Gastroesophageal sphincter (tissue), 3 donors: ENCODE measurements at regions not wholly inside any gene's neighbourhood (a gene's known extent, or its start where the extent isn't known, plus 50 kb on each side); places are given as distances from the start of the nearest gene placed in this dataset.

ENCODE experiments used
- CTCF ChIP-seq, 4 experiments: fragments of 200-600 bp in 2 of 4; fragments of 450-650 bp in 2 of 4; sonication (generic) in 1 of 4; IDR thresholded peaks; one replicate each; pipeline ENCODE4 v1.5.1; 2017 to 2019; ENCODE audit warnings: antibody characterized with exemption in 4 of 4, mild to moderate bottlenecking in 2 of 4, moderate library complexity in 2 of 4
- POLR2A ChIP-seq, 2 donors: fragments of 450-650 bp; IDR thresholded peaks; one replicate each; pipeline ENCODE4 v1.6.1; 2017; ENCODE audit warnings: antibody characterized with exemption in 2 of 2, mild to moderate bottlenecking in 2 of 2, moderate library complexity in 1 of 2
- POLR2AphosphoS5 ChIP-seq: sonication (generic); formaldehyde crosslinking; IDR thresholded peaks from one replicate; pipeline ENCODE4 v1.6.1; 2017; ENCODE audit warnings: antibody characterized with exemption

- TF ChIP-seq CTCF (IDR thresholded peaks at IDR 0.05) (no peak), POLR2A (IDR thresholded peaks at IDR 0.05) (no peak), POLR2AphosphoS5 (no peak)
Observed at GRCh38 chrX:74009041-74009440, 156.5 kb upstream of the XIST start.
